ENCODE measurements at regions not wholly inside any gene's neighbourhood (a gene's known extent, or its start where the extent isn't known, plus 50 kb on each side); places are given as distances from the start of the nearest gene placed in this dataset.
A peak's percentile ranks its signal among the peaks of the same experiment; 100 is the strongest.

GRCh38 chr2:14235667-14236066 is 396.9 kb upstream of the LRATD1 start (continued):
- TF ChIP-seq ZNF623 (tag by site-specific recombination; IDR thresholded peaks at IDR 0.05) (no peak), ZNF26 (tag by site-specific recombination; IDR thresholded peaks at IDR 0.05) (no peak), ZNF670 (tag by site-specific recombination; IDR thresholded peaks at IDR 0.05; ENCODE audit: low read depth) (no peak), ZNF529 (tag by site-specific recombination; IDR thresholded peaks at IDR 0.05; ENCODE audit: insufficient replicate concordance) (no peak), ZSCAN4 (tag by site-specific recombination; IDR thresholded peaks at IDR 0.05) (no peak), ZNF335 (tag by site-specific recombination; conservative IDR thresholded peaks at IDR 0.05) (no peak), SP7 (tag by site-specific recombination; IDR thresholded peaks at IDR 0.05) (no peak), ZNF121 (tag by site-specific recombination; IDR thresholded peaks at IDR 0.05) (no peak), ZNF747 (tag by site-specific recombination; IDR thresholded peaks at IDR 0.05) (no peak), ZNF660 (tag by site-specific recombination; IDR thresholded peaks at IDR 0.05) (no peak)

GRCh38 chr2:14237902-14238301 is 394.6 kb upstream of the LRATD1 start:
- no peaks in the 10 kb centered on the region for H3K36me3 ChIP-seq (ENCODE audit: control insufficient read depth in 2 of 2, insufficient read depth in 1 of 2, low read length in 2 of 2)
- no peak overlapping the region for H3K27ac ChIP-seq (ENCODE audit: extremely low read depth, low read depth, low read length)
- H3K4me1 ChIP-seq (ENCODE audit: control insufficient read depth, insufficient read depth, low read length), result no peaks in the 10 kb centered on the region
- H3K4me3 ChIP-seq (ENCODE audit: low read depth, low read length), result no peak overlapping the region
- ChIA-PET POLR2A (no interaction called here), CTCF (no interaction called here)
- no peak for TF ChIP-seq TSHZ1 (tag by site-specific recombination; IDR thresholded peaks at IDR 0.05; ENCODE audit: borderline replicate concordance)
- TF ChIP-seq ATF2 (tag by site-specific recombination; IDR thresholded peaks at IDR 0.05; ENCODE audit: low read depth), result peak; percentile 73
- H3K9me3 ChIP-seq (ENCODE audit: control insufficient read depth, insufficient read depth, low read depth, low read length), result no peaks in the 10 kb centered on the region

GRCh38 chr2:14239605-14240004 is 392.9 kb upstream of the LRATD1 start:
- Histone ChIP-seq H3K4me1 (ENCODE audit: control insufficient read depth, insufficient read depth, low read length) (no peaks in the 10 kb centered on the region), H3K27ac (ENCODE audit: extremely low read depth, low read depth, low read length) (no peak overlapping the region), H3K9me3 (ENCODE audit: control insufficient read depth, insufficient read depth, low read depth, low read length) (no peaks in the 10 kb centered on the region), H3K4me3 (ENCODE audit: low read depth, low read length) (no peak overlapping the region), H3K36me3 (ENCODE audit: control insufficient read depth in 2 of 2, insufficient read depth in 1 of 2, low read length in 2 of 2) (no peaks in the 10 kb centered on the region)
- CTCF ChIA-PET, result no interaction called here
- POLR2A ChIA-PET, result no interaction called here
- no peak for TF ChIP-seq ZNF580 (tag by site-specific recombination; IDR thresholded peaks at IDR 0.05)
- no peak for TF ChIP-seq ZBTB26 (tag by site-specific recombination; optimal IDR thresholded peaks at IDR 0.05)
- TF ChIP-seq OSR2 (tag by site-specific recombination; IDR thresholded peaks at IDR 0.05), result no peak
- TF ChIP-seq ZNF776 (tag by site-specific recombination; IDR thresholded peaks at IDR 0.05; ENCODE audit: borderline replicate concordance), result no peak
